Lung microvascular endothelial cell (primary cell): ENCODE measurements at regions not wholly inside any gene's neighbourhood (a gene's known extent, or its start where the extent isn't known, plus 50 kb on each side); places are given as distances from the start of the nearest gene placed in this dataset.

Source experiments
- DNase-seq, 2 donors: peaks; one replicate each; pipeline versions ENCODE4 v3.0.0 to v3.0.0-alpha.2; 2010; ENCODE audit warnings: low read depth in 2 of 2

GRCh38 chr4:65943076-65943475 lies 272.8 kb upstream of the EPHA5 start:
- peak; percentile 46 to 52 for DNase-seq

- DNase-seq = no peak
Measured at GRCh38 chr4:65924843-65925242, 254.6 kb upstream of the EPHA5 start.

- DNase-seq = no peak
Measured at GRCh38 chr4:65923616-65924015, 253.3 kb upstream of the EPHA5 start.

- DNase-seq = no peak
Measured at GRCh38 chr4:65921180-65921579, 250.9 kb upstream of the EPHA5 start.

- no peak for DNase-seq
Measured at GRCh38 chr4:65918872-65919271, 248.6 kb upstream of the EPHA5 start.

GRCh38 chr4:65918212-65918611 lies 247.9 kb upstream of the EPHA5 start:
- no peak for DNase-seq

GRCh38 chr4:65917486-65917885 lies 247.2 kb upstream of the EPHA5 start:
- peak in 1 of 2 donors; percentile 2 for DNase-seq

GRCh38 chr4:65911720-65912119 lies 241.4 kb upstream of the EPHA5 start:
- DNase-seq = no peak

- no peak for DNase-seq
Measured at GRCh38 chr4:65893957-65894755, 223.9 kb upstream of the EPHA5 start.

- no peak for DNase-seq
Measured at GRCh38 chr4:65893271-65893670, 223.0 kb upstream of the EPHA5 start.

GRCh38 chr4:65880594-65880993 lies 210.3 kb upstream of the EPHA5 start:
- DNase-seq = no peak

GRCh38 chr4:65868096-65868824 lies 198.0 kb upstream of the EPHA5 start:
- DNase-seq = no peak

GRCh38 chr4:65865489-65865888 lies 195.2 kb upstream of the EPHA5 start:
- DNase-seq = peak; percentile 0 to 56

- no peak for DNase-seq
Measured at GRCh38 chr4:65861993-65862392, 191.7 kb upstream of the EPHA5 start.

GRCh38 chr4:65845199-65845773 lies 175.0 kb upstream of the EPHA5 start:
- DNase-seq = no peak

- DNase-seq = no peak
Measured at GRCh38 chr4:65839164-65839931, 169.1 kb upstream of the EPHA5 start.

GRCh38 chr4:65834707-65835106 lies 164.4 kb upstream of the EPHA5 start:
- no peak for DNase-seq

- no peak for DNase-seq
Measured at GRCh38 chr4:65831828-65832227, 161.5 kb upstream of the EPHA5 start.

- DNase-seq = peak in 1 of 2 donors; percentile 70
Measured at GRCh38 chr4:65825116-65825753, 154.9 kb upstream of the EPHA5 start.

GRCh38 chr4:65819192-65819591 lies 148.9 kb upstream of the EPHA5 start:
- no peak for DNase-seq

GRCh38 chr4:65805936-65806335 lies 135.6 kb upstream of the EPHA5 start:
- no peak for DNase-seq
